ENCODE measurements at regions not wholly inside any gene's neighbourhood (a gene's known extent, or its start where the extent isn't known, plus 50 kb on each side); places are given as distances from the start of the nearest gene placed in this dataset.

- TF ChIP-seq CTCF (IDR thresholded peaks at IDR 0.05; ENCODE audit: insufficient read depth, low read length): no peak
- no peak for TF ChIP-seq SPI1 (IDR thresholded peaks at IDR 0.05; ENCODE audit: borderline replicate concordance, low read depth)
- TF ChIP-seq POLR2AphosphoS5 (IDR thresholded peaks at IDR 0.05; ENCODE audit: low read depth): no peak
These were observed 424.4 kb downstream of the TCERG1L start for GRCh38 chr10:130887170-130887569.
